ENCODE measurements at regions not wholly inside any gene's neighbourhood (a gene's known extent, or its start where the extent isn't known, plus 50 kb on each side); places are given as distances from the start of the nearest gene placed in this dataset.

- no peak for DNase-seq
- Histone ChIP-seq H4K20me1 (ENCODE audit: insufficient read depth) (no peaks in the 10 kb centered on the region), H3F3A (replicated peaks; ENCODE audit: insufficient read depth) (no peaks in the 10 kb centered on the region), H3K9me3 (no peaks in the 10 kb centered on the region), H3K36me3 (replicated peaks in 1 of 2; ENCODE audit: control insufficient read depth in 1 of 2, insufficient read depth in 2 of 2, low read length in 1 of 2) (no peaks in the 10 kb centered on the region), H3K4me2 (no peak overlapping the region), H3K4me1 (ENCODE audit: control insufficient read depth in 1 of 2, insufficient read depth in 2 of 2, low read depth in 1 of 2, low read length in 1 of 2) (no peaks in the 10 kb centered on the region), H3K79me2 (ENCODE audit: insufficient read depth) (no peaks in the 10 kb centered on the region), H2AFZ (ENCODE audit: low read depth) (no peak overlapping the region), H3K9ac (no peak overlapping the region), H3K4me3 (ENCODE audit: low read depth in 2 of 2, low read length in 1 of 2) (no peak overlapping the region), H3K27me3 (ENCODE audit: insufficient read depth) (no peaks in the 10 kb centered on the region; the same call in 1 of the 2 replicates), H3K9me2 (no peaks in the 10 kb centered on the region; the same call in 1 of the 2 replicates), H3K27ac (ENCODE audit: low read depth in 2 of 2, low read length in 1 of 2) (no peak overlapping the region)
- TF ChIP-seq POLR2AphosphoS5 (IDR thresholded peaks at IDR 0.05; ENCODE audit: low read depth, low read length), result no peak
- no peak for TF ChIP-seq TAF1 (IDR thresholded peaks at IDR 0.05; ENCODE audit: borderline replicate concordance, low read depth, low read length)
- no peak for TF ChIP-seq JUND (IDR thresholded peaks at IDR 0.05)
- no peak for TF ChIP-seq NFIC (IDR thresholded peaks at IDR 0.05; ENCODE audit: borderline replicate concordance)
- TF ChIP-seq USF2 (IDR thresholded peaks at IDR 0.05; ENCODE audit: borderline replicate concordance, low read depth, low read length), result no peak
- no peak for TF ChIP-seq FOXJ3 (CRISPR knock-in tag; IDR thresholded peaks at IDR 0.05)
- ChIA-PET CTCF (no interaction called here), POLR2A (no interaction called here)
Observed at GRCh38 chr5:99664972-99665371, 736.2 kb upstream of the CHD1 start.

- no peaks in the 10 kb centered on the region for H3K9me2 ChIP-seq
- no peak overlapping the region for H3K4me3 ChIP-seq (ENCODE audit: low read depth in 2 of 2, low read length in 1 of 2)
- H3F3A ChIP-seq (replicated peaks; ENCODE audit: insufficient read depth), result no peaks in the 10 kb centered on the region
- no peak overlapping the region for H2AFZ ChIP-seq (ENCODE audit: low read depth)
- H3K9ac ChIP-seq, result no peak overlapping the region
- no peak overlapping the region for H3K27ac ChIP-seq (ENCODE audit: low read depth in 2 of 2, low read length in 1 of 2)
- no peaks in the 10 kb centered on the region for H3K79me2 ChIP-seq (ENCODE audit: insufficient read depth)
- no peaks in the 10 kb centered on the region for H3K36me3 ChIP-seq (replicated peaks in 1 of 2; ENCODE audit: control insufficient read depth in 1 of 2, insufficient read depth in 2 of 2, low read length in 1 of 2)
- no peaks in the 10 kb centered on the region for H3K27me3 ChIP-seq (ENCODE audit: insufficient read depth)
- no peaks in the 10 kb centered on the region for H4K20me1 ChIP-seq (ENCODE audit: insufficient read depth)
- CTCF ChIA-PET, result no interaction called here
- no peaks in the 10 kb centered on the region for H3K9me3 ChIP-seq
- POLR2A ChIA-PET, result no interaction called here
- TF ChIP-seq FOXJ3 (CRISPR knock-in tag; IDR thresholded peaks at IDR 0.05), result no peak
- no peak for TF ChIP-seq POLR2AphosphoS5 (IDR thresholded peaks at IDR 0.05; ENCODE audit: low read depth, low read length)
- no peak for TF ChIP-seq NRF1 (IDR thresholded peaks at IDR 0.05; ENCODE audit: low read depth, low read length)
- TF ChIP-seq TCF12 (IDR thresholded peaks at IDR 0.05), result no peak
- TF ChIP-seq RAD21 (IDR thresholded peaks at IDR 0.05; ENCODE audit: low read length), result no peak
- TF ChIP-seq FOXM1 (IDR thresholded peaks at IDR 0.05; ENCODE audit: low read depth), result no peak
- TF ChIP-seq, protein P1, sequence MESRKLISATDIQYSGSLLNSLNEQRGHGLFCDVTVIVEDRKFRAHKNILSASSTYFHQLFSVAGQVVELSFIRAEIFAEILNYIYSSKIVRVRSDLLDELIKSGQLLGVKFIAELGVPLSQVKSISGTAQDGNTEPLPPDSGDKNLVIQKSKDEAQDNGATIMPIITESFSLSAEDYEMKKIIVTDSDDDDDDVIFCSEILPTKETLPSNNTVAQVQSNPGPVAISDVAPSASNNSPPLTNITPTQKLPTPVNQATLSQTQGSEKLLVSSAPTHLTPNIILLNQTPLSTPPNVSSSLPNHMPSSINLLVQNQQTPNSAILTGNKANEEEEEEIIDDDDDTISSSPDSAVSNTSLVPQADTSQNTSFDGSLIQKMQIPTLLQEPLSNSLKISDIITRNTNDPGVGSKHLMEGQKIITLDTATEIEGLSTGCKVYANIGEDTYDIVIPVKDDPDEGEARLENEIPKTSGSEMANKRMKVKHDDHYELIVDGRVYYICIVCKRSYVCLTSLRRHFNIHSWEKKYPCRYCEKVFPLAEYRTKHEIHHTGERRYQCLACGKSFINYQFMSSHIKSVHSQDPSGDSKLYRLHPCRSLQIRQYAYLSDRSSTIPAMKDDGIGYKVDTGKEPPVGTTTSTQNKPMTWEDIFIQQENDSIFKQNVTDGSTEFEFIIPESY (IDR thresholded peaks at IDR 0.05; ENCODE audit: borderline replicate concordance, low read depth), result no peak
- no peak for TF ChIP-seq ELF1 (IDR thresholded peaks at IDR 0.05)
- no peak overlapping the region for H3K4me2 ChIP-seq
- DNase-seq, result no peak
- H3K4me1 ChIP-seq (ENCODE audit: control insufficient read depth in 1 of 2, insufficient read depth in 2 of 2, low read depth in 1 of 2, low read length in 1 of 2), result no peaks in the 10 kb centered on the region
Observed at GRCh38 chr5:99651298-99651697, 722.5 kb upstream of the CHD1 start.

Data from SK-N-SH (cell line).